ENCODE measurements at regions not wholly inside any gene's neighbourhood (a gene's known extent, or its start where the extent isn't known, plus 50 kb on each side); places are given as distances from the start of the nearest gene placed in this dataset.

DNA sequence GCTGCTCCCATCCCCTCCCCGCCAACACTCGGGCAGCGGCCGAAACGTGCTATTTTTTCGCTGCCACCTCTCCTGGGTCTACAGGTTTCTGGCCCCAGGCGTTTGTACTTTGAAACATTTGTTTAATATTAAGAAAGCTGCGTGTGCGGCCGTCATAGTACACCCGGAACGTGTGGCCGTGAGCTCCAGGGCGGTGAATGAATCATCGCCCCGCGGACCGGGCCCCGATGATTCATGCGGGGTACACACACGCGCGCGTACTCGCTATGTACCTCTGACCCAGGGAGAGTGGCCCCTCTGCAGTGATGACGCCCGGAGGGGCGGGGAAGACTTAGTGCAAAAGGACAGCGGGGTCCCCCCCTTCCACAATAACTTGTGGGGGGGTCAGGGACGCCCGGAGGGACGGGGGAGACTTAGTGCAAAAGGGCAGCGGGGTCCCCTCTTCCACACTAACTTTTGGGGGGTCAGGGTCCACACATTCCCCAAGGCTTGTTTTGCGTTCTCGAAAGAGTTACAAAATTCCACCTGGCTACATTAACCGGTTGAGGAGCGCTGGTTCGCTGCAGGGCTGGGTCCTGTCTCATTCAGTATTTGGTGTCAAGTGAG, 56.5 kb upstream of the PCGF5 start:
- no peak for TF ChIP-seq CTCF (IDR thresholded peaks at IDR 0.05)
- TF ChIP-seq POLR2A (IDR thresholded peaks at IDR 0.05), result peak; percentile 37
- no peak for TF ChIP-seq EP300 (IDR thresholded peaks at IDR 0.05)

Measured in ovary (tissue), 3 donors.